GM12878 (cell line): ENCODE measurements at regions not wholly inside any gene's neighbourhood (a gene's known extent, or its start where the extent isn't known, plus 50 kb on each side); places are given as distances from the start of the nearest gene placed in this dataset.

Experiments used
- EP300 ChIP-seq, 2 experiments: fragments of 150-350 bp in 1 of 2; IDR thresholded peaks; 2 replicates each; pipeline ENCODE4 v1.6.1; 2011 to 2012; ENCODE audit warnings: low read depth in 2 of 2, low read length in 2 of 2, borderline replicate concordance in 1 of 2, improper control_type of control experiment in 1 of 2, inconsistent platforms in 1 of 2; ENCODE audit not compliant: control insufficient read depth in 1 of 2
- ETV6 ChIP-seq, 2 experiments: fragments of 450-650 bp in 1 of 2; IDR thresholded peaks in 1 of 2; conservative IDR thresholded peaks in 1 of 2; 2 replicates each; pipeline ENCODE4 v1.6.1; 2014; ENCODE audit warnings: antibody characterized with exemption in 1 of 2, borderline replicate concordance in 1 of 2, low read depth in 1 of 2, mild to moderate bottlenecking in 1 of 2, moderate library complexity in 1 of 2
- GABPA ChIP-seq: IDR thresholded peaks from 2 replicates; pipeline ENCODE4 v1.6.1; 2014; ENCODE audit warnings: antibody characterized with exemption, low read depth, mild to moderate bottlenecking, inconsistent platforms
- HCFC1 ChIP-seq: fragments of 150-350 bp; IDR thresholded peaks from 2 replicates; pipeline ENCODE4 v1.6.1; 2014; ENCODE audit warnings: low read length
- JUNB ChIP-seq: IDR thresholded peaks from 2 replicates; pipeline ENCODE4 v1.6.1; 2016; ENCODE audit warnings: antibody characterized with exemption, mild to moderate bottlenecking
- POLR2AphosphoS2 ChIP-seq: IDR thresholded peaks from 2 replicates; pipeline ENCODE4 v1.6.1; 2011; ENCODE audit warnings: low read depth, mild to moderate bottlenecking, low read length, improper control_type of control experiment, moderate library complexity
- ZBED1 ChIP-seq: IDR thresholded peaks from 2 replicates; pipeline ENCODE4 v1.6.1; 2016; ENCODE audit warnings: borderline replicate concordance
- ZNF384 ChIP-seq: IDR thresholded peaks from 2 replicates; pipeline ENCODE4 v1.6.1; 2012; ENCODE audit warnings: low read depth, mild to moderate bottlenecking, low read length, improper control_type of control experiment, borderline replicate concordance
- ZNF622 ChIP-seq: fragments of 450-650 bp; IDR thresholded peaks from 2 replicates; pipeline ENCODE4 v1.6.1; 2017; ENCODE audit warnings: mild to moderate bottlenecking, inconsistent platforms
- TF ChIP-seq, protein P1 (sequence below): IDR thresholded peaks from 2 replicates; pipeline ENCODE4 v1.6.1; 2012; ENCODE audit warnings: improper control_type of control experiment, low read depth, low read length; ENCODE audit not compliant: insufficient replicate concordance
- TF ChIP-seq, protein P2 (sequence below): fragments of 450-650 bp; IDR thresholded peaks from 2 replicates; pipeline ENCODE4 v1.6.1; 2017; ENCODE audit warnings: mild to moderate bottlenecking, low read depth, inconsistent platforms; ENCODE audit not compliant: poor library complexity, severe bottlenecking
- TF ChIP-seq, protein P3 (sequence below): fragments of 450-650 bp; IDR thresholded peaks from 2 replicates; pipeline ENCODE4 v1.6.1; 2017; ENCODE audit warnings: mild to moderate bottlenecking
- TF ChIP-seq, protein P4 (sequence below): fragments of 450-650 bp; IDR thresholded peaks from 2 replicates; pipeline ENCODE4 v1.6.1; 2014; ENCODE audit warnings: mild to moderate bottlenecking
- TF ChIP-seq, protein P5 (sequence below): IDR thresholded peaks from 2 replicates; pipeline ENCODE4 v1.6.1; 2011; ENCODE audit warnings: low read depth, mild to moderate bottlenecking, low read length, moderate library complexity, borderline replicate concordance; ENCODE audit errors: extremely low read depth
- TF ChIP-seq, protein P6 (sequence below): fragments of 450-650 bp; IDR thresholded peaks from 2 replicates; pipeline ENCODE4 v1.6.1; 2017; ENCODE audit warnings: borderline replicate concordance

DNA sequence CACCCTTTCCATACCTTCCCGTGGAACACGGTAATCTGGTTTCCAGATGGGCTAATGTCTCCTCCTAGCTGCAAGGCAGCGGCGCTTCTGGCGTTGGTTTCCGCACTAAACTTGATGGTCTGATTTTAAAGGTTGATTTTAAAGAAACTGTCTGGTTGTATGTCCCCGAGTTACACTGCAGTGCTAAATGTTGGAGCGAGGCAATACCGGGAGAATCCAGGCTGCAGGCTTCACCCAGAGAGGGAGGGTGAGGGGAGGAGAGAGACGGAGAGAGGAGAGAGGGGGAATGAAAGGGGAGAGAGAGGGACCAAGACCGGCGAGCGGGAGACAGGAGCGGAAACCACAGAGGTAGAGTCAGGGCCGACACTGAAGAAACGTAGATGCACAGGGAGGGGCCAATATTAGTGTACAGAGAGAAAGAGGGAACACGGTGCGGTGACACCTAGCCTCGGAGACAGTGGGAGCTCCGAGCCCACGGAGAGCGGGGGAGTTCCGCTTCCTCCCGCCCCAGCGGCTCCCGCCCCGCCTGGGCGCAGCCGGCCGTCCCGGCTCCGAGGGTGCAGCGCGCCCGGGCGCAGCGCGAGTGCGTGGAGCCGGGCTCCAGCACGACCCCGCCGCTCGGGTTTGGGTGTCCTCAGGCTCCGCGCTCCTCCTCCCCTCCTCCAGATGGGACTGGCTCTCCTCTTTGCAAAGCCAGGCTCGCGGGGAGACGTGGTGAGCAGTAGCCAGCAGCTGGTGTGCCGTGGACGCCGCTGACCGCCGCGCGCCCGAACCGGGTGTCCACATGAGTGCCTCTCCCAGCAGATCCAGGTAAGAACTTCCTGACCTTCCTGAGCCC, 71.9 kb upstream of the GRAMD1B start (continued):
- TF ChIP-seq, protein P1, sequence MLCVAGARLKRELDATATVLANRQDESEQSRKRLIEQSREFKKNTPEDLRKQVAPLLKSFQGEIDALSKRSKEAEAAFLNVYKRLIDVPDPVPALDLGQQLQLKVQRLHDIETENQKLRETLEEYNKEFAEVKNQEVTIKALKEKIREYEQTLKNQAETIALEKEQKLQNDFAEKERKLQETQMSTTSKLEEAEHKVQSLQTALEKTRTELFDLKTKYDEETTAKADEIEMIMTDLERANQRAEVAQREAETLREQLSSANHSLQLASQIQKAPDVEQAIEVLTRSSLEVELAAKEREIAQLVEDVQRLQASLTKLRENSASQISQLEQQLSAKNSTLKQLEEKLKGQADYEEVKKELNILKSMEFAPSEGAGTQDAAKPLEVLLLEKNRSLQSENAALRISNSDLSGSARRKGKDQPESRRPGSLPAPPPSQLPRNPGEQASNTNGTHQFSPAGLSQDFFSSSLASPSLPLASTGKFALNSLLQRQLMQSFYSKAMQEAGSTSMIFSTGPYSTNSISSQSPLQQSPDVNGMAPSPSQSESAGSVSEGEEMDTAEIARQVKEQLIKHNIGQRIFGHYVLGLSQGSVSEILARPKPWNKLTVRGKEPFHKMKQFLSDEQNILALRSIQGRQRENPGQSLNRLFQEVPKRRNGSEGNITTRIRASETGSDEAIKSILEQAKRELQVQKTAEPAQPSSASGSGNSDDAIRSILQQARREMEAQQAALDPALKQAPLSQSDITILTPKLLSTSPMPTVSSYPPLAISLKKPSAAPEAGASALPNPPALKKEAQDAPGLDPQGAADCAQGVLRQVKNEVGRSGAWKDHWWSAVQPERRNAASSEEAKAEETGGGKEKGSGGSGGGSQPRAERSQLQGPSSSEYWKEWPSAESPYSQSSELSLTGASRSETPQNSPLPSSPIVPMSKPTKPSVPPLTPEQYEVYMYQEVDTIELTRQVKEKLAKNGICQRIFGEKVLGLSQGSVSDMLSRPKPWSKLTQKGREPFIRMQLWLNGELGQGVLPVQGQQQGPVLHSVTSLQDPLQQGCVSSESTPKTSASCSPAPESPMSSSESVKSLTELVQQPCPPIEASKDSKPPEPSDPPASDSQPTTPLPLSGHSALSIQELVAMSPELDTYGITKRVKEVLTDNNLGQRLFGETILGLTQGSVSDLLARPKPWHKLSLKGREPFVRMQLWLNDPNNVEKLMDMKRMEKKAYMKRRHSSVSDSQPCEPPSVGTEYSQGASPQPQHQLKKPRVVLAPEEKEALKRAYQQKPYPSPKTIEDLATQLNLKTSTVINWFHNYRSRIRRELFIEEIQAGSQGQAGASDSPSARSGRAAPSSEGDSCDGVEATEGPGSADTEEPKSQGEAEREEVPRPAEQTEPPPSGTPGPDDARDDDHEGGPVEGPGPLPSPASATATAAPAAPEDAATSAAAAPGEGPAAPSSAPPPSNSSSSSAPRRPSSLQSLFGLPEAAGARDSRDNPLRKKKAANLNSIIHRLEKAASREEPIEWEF = no peak
- TF ChIP-seq ZNF384 (no peak), ZNF622 (no peak), HCFC1 (no peak), EP300 (IDR thresholded peaks at IDR 0.05; ENCODE audit: borderline replicate concordance in 1 of 2, control insufficient read depth in 1 of 2, low read depth in 2 of 2, low read length in 2 of 2) (no peak), JUNB (no peak), POLR2AphosphoS2 (no peak), ZBED1 (no peak), ETV6 (conservative IDR thresholded peaks at IDR 0.05 in 1 of 2, IDR thresholded peaks at IDR 0.05 in 1 of 2; ENCODE audit: borderline replicate concordance in 1 of 2, low read depth in 1 of 2) (peak in 1 of 2 experiments; percentile 62; a peak in 1 of 4 replicates), GABPA (peak; percentile 61; the same call in 1 of the 2 replicates)
- TF ChIP-seq, protein P2, sequence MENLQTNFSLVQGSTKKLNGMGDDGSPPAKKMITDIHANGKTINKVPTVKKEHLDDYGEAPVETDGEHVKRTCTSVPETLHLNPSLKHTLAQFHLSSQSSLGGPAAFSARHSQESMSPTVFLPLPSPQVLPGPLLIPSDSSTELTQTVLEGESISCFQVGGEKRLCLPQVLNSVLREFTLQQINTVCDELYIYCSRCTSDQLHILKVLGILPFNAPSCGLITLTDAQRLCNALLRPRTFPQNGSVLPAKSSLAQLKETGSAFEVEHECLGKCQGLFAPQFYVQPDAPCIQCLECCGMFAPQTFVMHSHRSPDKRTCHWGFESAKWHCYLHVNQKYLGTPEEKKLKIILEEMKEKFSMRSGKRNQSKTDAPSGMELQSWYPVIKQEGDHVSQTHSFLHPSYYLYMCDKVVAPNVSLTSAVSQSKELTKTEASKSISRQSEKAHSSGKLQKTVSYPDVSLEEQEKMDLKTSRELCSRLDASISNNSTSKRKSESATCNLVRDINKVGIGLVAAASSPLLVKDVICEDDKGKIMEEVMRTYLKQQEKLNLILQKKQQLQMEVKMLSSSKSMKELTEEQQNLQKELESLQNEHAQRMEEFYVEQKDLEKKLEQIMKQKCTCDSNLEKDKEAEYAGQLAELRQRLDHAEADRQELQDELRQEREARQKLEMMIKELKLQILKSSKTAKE = no peak
- TF ChIP-seq, protein P3, sequence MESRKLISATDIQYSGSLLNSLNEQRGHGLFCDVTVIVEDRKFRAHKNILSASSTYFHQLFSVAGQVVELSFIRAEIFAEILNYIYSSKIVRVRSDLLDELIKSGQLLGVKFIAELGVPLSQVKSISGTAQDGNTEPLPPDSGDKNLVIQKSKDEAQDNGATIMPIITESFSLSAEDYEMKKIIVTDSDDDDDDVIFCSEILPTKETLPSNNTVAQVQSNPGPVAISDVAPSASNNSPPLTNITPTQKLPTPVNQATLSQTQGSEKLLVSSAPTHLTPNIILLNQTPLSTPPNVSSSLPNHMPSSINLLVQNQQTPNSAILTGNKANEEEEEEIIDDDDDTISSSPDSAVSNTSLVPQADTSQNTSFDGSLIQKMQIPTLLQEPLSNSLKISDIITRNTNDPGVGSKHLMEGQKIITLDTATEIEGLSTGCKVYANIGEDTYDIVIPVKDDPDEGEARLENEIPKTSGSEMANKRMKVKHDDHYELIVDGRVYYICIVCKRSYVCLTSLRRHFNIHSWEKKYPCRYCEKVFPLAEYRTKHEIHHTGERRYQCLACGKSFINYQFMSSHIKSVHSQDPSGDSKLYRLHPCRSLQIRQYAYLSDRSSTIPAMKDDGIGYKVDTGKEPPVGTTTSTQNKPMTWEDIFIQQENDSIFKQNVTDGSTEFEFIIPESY = no peak
- TF ChIP-seq, protein P4, sequence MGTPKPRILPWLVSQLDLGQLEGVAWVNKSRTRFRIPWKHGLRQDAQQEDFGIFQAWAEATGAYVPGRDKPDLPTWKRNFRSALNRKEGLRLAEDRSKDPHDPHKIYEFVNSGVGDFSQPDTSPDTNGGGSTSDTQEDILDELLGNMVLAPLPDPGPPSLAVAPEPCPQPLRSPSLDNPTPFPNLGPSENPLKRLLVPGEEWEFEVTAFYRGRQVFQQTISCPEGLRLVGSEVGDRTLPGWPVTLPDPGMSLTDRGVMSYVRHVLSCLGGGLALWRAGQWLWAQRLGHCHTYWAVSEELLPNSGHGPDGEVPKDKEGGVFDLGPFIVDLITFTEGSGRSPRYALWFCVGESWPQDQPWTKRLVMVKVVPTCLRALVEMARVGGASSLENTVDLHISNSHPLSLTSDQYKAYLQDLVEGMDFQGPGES = no peak
- TF ChIP-seq, protein P5, sequence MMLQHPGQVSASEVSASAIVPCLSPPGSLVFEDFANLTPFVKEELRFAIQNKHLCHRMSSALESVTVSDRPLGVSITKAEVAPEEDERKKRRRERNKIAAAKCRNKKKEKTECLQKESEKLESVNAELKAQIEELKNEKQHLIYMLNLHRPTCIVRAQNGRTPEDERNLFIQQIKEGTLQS = no peak
- TF ChIP-seq, protein P6, sequence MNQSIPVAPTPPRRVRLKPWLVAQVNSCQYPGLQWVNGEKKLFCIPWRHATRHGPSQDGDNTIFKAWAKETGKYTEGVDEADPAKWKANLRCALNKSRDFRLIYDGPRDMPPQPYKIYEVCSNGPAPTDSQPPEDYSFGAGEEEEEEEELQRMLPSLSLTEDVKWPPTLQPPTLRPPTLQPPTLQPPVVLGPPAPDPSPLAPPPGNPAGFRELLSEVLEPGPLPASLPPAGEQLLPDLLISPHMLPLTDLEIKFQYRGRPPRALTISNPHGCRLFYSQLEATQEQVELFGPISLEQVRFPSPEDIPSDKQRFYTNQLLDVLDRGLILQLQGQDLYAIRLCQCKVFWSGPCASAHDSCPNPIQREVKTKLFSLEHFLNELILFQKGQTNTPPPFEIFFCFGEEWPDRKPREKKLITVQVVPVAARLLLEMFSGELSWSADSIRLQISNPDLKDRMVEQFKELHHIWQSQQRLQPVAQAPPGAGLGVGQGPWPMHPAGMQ = no peak
